HL-60 (cell line): ENCODE measurements at regions not wholly inside any gene's neighbourhood (a gene's known extent, or its start where the extent isn't known, plus 50 kb on each side); places are given as distances from the start of the nearest gene placed in this dataset.

Experiments used
- DNase-seq, 2 experiments: peaks; one replicate each; pipeline ENCODE4 v3.0.0-alpha.2; 2010 to 2020; ENCODE audit warnings: low read depth in 1 of 2, low spot score in 1 of 2
- H3K27ac ChIP-seq: fragments of 250-450 bp; sonication (Bioruptor Pico); replicated peaks from 2 replicates; pipeline ENCODE4 v1.5.1; 2020; ENCODE audit warnings: mild to moderate bottlenecking, moderate library complexity
- H3K27me3 ChIP-seq: fragments of 250-450 bp; sonication (Bioruptor Pico); 2 replicates; pipeline ENCODE4 v1.5.1; 2021; ENCODE audit warnings: mild to moderate bottlenecking, moderate library complexity; ENCODE audit not compliant: insufficient read depth, poor library complexity, severe bottlenecking
- H3K4me3 ChIP-seq: replicated peaks from 2 replicates; pipeline ENCODE4 v1.5.1; 2011; ENCODE audit warnings: mild to moderate bottlenecking, control low read depth, low read length; ENCODE audit not compliant: insufficient read depth
- GABPA ChIP-seq: IDR thresholded peaks from 2 replicates; pipeline ENCODE4 v1.6.1; 2012; ENCODE audit warnings: low read depth
- POLR2AphosphoS5 ChIP-seq: IDR thresholded peaks from 2 replicates; pipeline ENCODE4 v1.6.1; 2012; ENCODE audit warnings: low read depth
- SPI1 ChIP-seq: IDR thresholded peaks from 2 replicates; pipeline ENCODE4 v1.6.1; 2012; ENCODE audit warnings: low read depth, mild to moderate bottlenecking, borderline replicate concordance
- TF ChIP-seq, protein P1 (sequence below): IDR thresholded peaks from one replicate; pipeline ENCODE4 v1.5.1; 2011; ENCODE audit warnings: low read length, control low read depth, inconsistent platforms; ENCODE audit not compliant: insufficient read depth
- TF ChIP-seq, protein P2 (sequence below): IDR thresholded peaks from 2 replicates; pipeline ENCODE4 v1.6.1; 2012; ENCODE audit warnings: low read depth; ENCODE audit not compliant: insufficient replicate concordance

- H3K4me3 ChIP-seq, result no peak overlapping the region
- DNase-seq, result peak; percentile 21 to 67
- H3K27me3 ChIP-seq, result no peaks in the 10 kb centered on the region
- TF ChIP-seq, protein P1, sequence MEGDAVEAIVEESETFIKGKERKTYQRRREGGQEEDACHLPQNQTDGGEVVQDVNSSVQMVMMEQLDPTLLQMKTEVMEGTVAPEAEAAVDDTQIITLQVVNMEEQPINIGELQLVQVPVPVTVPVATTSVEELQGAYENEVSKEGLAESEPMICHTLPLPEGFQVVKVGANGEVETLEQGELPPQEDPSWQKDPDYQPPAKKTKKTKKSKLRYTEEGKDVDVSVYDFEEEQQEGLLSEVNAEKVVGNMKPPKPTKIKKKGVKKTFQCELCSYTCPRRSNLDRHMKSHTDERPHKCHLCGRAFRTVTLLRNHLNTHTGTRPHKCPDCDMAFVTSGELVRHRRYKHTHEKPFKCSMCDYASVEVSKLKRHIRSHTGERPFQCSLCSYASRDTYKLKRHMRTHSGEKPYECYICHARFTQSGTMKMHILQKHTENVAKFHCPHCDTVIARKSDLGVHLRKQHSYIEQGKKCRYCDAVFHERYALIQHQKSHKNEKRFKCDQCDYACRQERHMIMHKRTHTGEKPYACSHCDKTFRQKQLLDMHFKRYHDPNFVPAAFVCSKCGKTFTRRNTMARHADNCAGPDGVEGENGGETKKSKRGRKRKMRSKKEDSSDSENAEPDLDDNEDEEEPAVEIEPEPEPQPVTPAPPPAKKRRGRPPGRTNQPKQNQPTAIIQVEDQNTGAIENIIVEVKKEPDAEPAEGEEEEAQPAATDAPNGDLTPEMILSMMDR, result no peak
- TF ChIP-seq POLR2AphosphoS5 (no peak), GABPA (no peak), SPI1 (no peak)
- TF ChIP-seq, protein P2, sequence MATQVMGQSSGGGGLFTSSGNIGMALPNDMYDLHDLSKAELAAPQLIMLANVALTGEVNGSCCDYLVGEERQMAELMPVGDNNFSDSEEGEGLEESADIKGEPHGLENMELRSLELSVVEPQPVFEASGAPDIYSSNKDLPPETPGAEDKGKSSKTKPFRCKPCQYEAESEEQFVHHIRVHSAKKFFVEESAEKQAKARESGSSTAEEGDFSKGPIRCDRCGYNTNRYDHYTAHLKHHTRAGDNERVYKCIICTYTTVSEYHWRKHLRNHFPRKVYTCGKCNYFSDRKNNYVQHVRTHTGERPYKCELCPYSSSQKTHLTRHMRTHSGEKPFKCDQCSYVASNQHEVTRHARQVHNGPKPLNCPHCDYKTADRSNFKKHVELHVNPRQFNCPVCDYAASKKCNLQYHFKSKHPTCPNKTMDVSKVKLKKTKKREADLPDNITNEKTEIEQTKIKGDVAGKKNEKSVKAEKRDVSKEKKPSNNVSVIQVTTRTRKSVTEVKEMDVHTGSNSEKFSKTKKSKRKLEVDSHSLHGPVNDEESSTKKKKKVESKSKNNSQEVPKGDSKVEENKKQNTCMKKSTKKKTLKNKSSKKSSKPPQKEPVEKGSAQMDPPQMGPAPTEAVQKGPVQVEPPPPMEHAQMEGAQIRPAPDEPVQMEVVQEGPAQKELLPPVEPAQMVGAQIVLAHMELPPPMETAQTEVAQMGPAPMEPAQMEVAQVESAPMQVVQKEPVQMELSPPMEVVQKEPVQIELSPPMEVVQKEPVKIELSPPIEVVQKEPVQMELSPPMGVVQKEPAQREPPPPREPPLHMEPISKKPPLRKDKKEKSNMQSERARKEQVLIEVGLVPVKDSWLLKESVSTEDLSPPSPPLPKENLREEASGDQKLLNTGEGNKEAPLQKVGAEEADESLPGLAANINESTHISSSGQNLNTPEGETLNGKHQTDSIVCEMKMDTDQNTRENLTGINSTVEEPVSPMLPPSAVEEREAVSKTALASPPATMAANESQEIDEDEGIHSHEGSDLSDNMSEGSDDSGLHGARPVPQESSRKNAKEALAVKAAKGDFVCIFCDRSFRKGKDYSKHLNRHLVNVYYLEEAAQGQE, result no peak
- H3K27ac ChIP-seq, result no peak overlapping the region
These were observed 139.0 kb upstream of the MKLN1 start for GRCh38 chr7:131188367-131189339.

DNA sequence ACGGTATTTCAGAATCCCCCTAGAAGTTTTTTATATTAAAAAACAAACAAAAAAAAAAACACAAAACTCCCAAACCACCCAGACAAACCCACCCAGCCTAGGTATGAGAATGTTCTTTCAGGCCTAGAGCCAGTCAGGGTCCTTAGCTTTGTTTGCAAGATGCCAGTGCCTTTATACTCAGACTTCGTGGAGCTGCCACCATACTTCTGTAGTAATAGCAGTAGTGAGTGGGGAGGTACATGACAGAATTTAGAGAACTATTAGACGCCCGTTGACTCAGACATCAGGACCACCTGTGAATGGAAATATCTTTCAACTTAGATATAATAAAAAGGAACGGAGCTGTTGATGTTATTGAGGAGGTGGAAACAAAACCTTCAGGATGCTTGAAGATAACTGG is 138.2 kb upstream of the MKLN1 start:
- H3K27ac ChIP-seq, result no peak overlapping the region
- H3K27me3 ChIP-seq, result no peaks in the 10 kb centered on the region
- no peak overlapping the region for H3K4me3 ChIP-seq
- no peak for DNase-seq
- TF ChIP-seq SPI1 (no peak), GABPA (no peak), POLR2AphosphoS5 (no peak)
- TF ChIP-seq, protein P2, result no peak
- TF ChIP-seq, protein P1, result no peak

DNA sequence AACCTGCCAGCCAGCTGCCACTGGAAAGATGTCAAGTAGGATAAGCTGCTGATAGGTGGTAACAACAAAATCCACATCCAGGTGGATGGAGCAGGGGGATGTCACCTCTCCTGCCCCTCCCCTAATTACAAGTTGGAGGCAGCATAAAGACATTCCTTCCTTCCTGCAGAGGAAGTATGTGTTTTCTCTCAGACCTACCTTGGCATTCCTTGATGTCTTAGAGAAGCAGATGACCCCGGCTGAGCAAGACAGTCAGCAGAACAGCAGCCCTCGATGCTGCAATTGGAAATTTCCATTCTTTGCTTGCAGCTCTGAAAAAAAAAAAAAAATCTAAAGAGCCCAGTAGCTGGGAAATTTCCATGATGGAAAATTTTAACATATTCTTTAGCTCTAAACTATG is 137.5 kb upstream of the MKLN1 start:
- H3K27ac ChIP-seq, result no peak overlapping the region
- no peak for TF ChIP-seq POLR2AphosphoS5
- TF ChIP-seq, protein P2, result no peak
- TF ChIP-seq, protein P1, result no peak
- TF ChIP-seq GABPA, result no peak
- H3K4me3 ChIP-seq, result no peak overlapping the region
- H3K27me3 ChIP-seq, result no peaks in the 10 kb centered on the region
- DNase-seq, result no peak
